ENCODE measurements at regions not wholly inside any gene's neighbourhood (a gene's known extent, or its start where the extent isn't known, plus 50 kb on each side); places are given as distances from the start of the nearest gene placed in this dataset.

DNA sequence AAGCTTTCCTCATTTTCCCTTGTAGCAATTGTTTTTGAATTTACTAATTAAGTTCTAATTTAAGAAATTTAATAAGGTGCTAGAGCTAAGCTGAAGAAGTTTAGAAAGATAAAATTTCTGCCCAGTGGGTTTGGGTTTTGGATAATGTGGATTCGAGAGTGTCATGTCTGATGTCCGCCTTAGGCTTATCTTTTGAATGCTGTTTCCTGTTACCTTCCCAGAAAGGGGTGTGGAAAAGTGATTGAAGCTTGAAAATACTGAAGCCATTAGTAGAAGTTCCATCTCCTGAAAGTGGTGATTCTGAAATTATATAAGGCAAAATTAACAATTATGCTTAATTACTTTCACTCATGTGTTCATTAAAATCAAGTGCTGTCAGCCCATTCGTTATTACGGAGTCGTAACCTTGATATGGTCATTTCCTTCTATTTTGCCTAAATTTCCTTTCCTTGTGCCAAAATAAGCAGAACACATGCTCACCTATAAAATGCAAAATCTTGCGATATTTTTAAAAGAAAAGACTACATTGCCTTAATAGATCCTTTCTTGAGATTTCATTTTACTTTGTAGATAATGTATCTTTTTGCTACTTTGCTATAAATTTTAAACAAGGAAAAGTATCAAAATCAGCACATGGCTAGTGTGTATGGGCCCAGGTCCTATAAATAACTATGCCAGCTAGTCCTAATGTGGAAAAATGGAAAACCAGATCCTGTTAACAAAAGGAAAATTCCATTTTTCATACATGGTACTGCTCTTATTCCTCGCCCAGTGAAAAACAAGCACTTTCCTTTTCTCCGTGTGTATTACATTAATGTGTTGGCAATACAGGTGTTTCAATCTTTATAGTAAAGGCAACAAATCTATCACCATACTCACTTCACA is 97.3 kb downstream of the ICOS start:
- Histone ChIP-seq H3K27me3 (ENCODE audit: control insufficient read depth, insufficient read depth, low read length) (no peaks in the 10 kb centered on the region), H3K9ac (ENCODE audit: insufficient read depth, low read length) (no peak overlapping the region), H4K20me1 (ENCODE audit: control insufficient read depth, extremely low read depth, insufficient read depth, low read length) (no peaks in the 10 kb centered on the region), H3K9me3 (ENCODE audit: control insufficient read depth, insufficient read depth, low read depth, low read length) (no peaks in the 10 kb centered on the region), H2AFZ (ENCODE audit: low read length) (no peak overlapping the region), H3K4me1 (ENCODE audit: control insufficient read depth, extremely low read depth, insufficient read depth, low read length) (no peaks in the 10 kb centered on the region), H3K79me2 (ENCODE audit: control insufficient read depth, insufficient read depth, low read length) (no peaks in the 10 kb centered on the region), H3K27ac (ENCODE audit: insufficient read depth, low read length) (no peak overlapping the region), H3K4me2 (ENCODE audit: extremely low read depth, insufficient read depth, low read length) (no peak overlapping the region), H3K36me3 (ENCODE audit: control insufficient read depth, insufficient read depth, low read length) (no peaks in the 10 kb centered on the region), H3K4me3 (replicated peaks in 1 of 4; ENCODE audit: control extremely low read depth in 1 of 4, insufficient read depth in 1 of 4, low read depth in 3 of 4, low read length in 4 of 4) (no peak overlapping the region)
- no peak for TF ChIP-seq EZH2 (IDR thresholded peaks at IDR 0.05; ENCODE audit: low read length, missing control alignments)
- TF ChIP-seq, protein P1, sequence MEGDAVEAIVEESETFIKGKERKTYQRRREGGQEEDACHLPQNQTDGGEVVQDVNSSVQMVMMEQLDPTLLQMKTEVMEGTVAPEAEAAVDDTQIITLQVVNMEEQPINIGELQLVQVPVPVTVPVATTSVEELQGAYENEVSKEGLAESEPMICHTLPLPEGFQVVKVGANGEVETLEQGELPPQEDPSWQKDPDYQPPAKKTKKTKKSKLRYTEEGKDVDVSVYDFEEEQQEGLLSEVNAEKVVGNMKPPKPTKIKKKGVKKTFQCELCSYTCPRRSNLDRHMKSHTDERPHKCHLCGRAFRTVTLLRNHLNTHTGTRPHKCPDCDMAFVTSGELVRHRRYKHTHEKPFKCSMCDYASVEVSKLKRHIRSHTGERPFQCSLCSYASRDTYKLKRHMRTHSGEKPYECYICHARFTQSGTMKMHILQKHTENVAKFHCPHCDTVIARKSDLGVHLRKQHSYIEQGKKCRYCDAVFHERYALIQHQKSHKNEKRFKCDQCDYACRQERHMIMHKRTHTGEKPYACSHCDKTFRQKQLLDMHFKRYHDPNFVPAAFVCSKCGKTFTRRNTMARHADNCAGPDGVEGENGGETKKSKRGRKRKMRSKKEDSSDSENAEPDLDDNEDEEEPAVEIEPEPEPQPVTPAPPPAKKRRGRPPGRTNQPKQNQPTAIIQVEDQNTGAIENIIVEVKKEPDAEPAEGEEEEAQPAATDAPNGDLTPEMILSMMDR (conservative IDR thresholded peaks at IDR 0.05 in 1 of 2, IDR thresholded peaks at IDR 0.05 in 1 of 2; ENCODE audit: low read depth in 1 of 2, low read length in 2 of 2) = no peak
- no peak for DNase-seq (ENCODE audit: low read depth in 2 of 2)

DNA sequence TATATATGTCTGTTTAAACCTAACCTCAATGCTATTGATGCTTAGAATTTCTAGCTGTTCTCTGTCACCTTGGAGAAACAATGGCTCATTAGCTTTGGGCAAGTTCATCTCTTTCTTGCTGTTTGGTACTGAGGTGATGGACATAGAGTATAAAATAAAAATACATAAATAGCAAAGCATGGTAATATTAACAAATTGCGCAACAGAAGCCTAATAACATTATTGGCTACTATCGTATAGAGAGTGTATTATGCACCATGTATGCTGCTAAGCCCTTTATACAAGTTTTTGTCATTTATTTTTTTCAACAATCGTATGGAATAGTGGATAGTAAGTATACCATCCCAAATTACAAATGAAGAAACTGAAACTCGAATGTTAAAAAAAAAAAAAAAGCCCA is 100.1 kb downstream of the ICOS start:
- Histone ChIP-seq H3K4me3 (replicated peaks in 1 of 4; ENCODE audit: control extremely low read depth in 1 of 4, insufficient read depth in 1 of 4, low read depth in 3 of 4, low read length in 4 of 4) (no peak overlapping the region), H3K9me3 (ENCODE audit: control insufficient read depth, insufficient read depth, low read depth, low read length) (no peaks in the 10 kb centered on the region), H3K27me3 (ENCODE audit: control insufficient read depth, insufficient read depth, low read length) (no peaks in the 10 kb centered on the region)

DNA sequence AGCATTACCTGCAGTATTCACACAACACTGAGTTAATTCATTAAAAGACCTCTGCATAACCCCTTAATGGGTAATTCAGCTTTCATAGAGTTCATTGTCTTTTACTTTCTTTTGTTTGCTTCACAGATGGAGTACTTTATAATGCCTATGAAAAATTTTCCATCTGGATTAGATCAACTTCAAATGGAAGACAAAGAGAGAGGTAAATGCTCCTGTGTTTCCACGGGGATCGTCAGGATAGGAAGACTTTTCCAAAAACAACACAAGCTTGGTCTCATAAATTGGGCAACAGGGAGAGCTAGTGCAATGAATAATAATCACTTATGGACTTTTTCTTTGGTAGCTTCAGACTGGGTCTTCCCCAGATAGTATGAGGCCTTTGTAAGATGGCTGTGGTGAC is 100.7 kb downstream of the ICOS start:
- no peaks in the 10 kb centered on the region for H3K9me3 ChIP-seq (ENCODE audit: control insufficient read depth, insufficient read depth, low read depth, low read length)
- no peak for TF ChIP-seq EZH2 (IDR thresholded peaks at IDR 0.05; ENCODE audit: low read length, missing control alignments)
- TF ChIP-seq, protein P1 (conservative IDR thresholded peaks at IDR 0.05 in 1 of 2, IDR thresholded peaks at IDR 0.05 in 1 of 2; ENCODE audit: low read depth in 1 of 2, low read length in 2 of 2) = no peak
- no peak overlapping the region for H3K9ac ChIP-seq (ENCODE audit: insufficient read depth, low read length)

More for the DNA sequence above, 100.1 kb downstream of the ICOS start:
- H2AFZ ChIP-seq (ENCODE audit: low read length) = no peak overlapping the region
- H3K9ac ChIP-seq (ENCODE audit: insufficient read depth, low read length) = no peak overlapping the region
- H3K79me2 ChIP-seq (ENCODE audit: control insufficient read depth, insufficient read depth, low read length) = no peaks in the 10 kb centered on the region
- DNase-seq (ENCODE audit: low read depth in 2 of 2) = no peak
- H3K36me3 ChIP-seq (ENCODE audit: control insufficient read depth, insufficient read depth, low read length) = no peaks in the 10 kb centered on the region
- H4K20me1 ChIP-seq (ENCODE audit: control insufficient read depth, extremely low read depth, insufficient read depth, low read length) = no peaks in the 10 kb centered on the region
- H3K27ac ChIP-seq (ENCODE audit: insufficient read depth, low read length) = no peak overlapping the region
- H3K4me2 ChIP-seq (ENCODE audit: extremely low read depth, insufficient read depth, low read length) = no peak overlapping the region
- no peaks in the 10 kb centered on the region for H3K4me1 ChIP-seq (ENCODE audit: control insufficient read depth, extremely low read depth, insufficient read depth, low read length)
- TF ChIP-seq, protein P1 (conservative IDR thresholded peaks at IDR 0.05 in 1 of 2, IDR thresholded peaks at IDR 0.05 in 1 of 2; ENCODE audit: low read depth in 1 of 2, low read length in 2 of 2) = no peak
- no peak for TF ChIP-seq EZH2 (IDR thresholded peaks at IDR 0.05; ENCODE audit: low read length, missing control alignments)

More for the DNA sequence above, 100.7 kb downstream of the ICOS start:
- Histone ChIP-seq H3K27me3 (ENCODE audit: control insufficient read depth, insufficient read depth, low read length) (no peaks in the 10 kb centered on the region), H3K79me2 (ENCODE audit: control insufficient read depth, insufficient read depth, low read length) (no peaks in the 10 kb centered on the region), H4K20me1 (ENCODE audit: control insufficient read depth, extremely low read depth, insufficient read depth, low read length) (no peaks in the 10 kb centered on the region), H2AFZ (ENCODE audit: low read length) (no peak overlapping the region), H3K4me2 (ENCODE audit: extremely low read depth, insufficient read depth, low read length) (no peak overlapping the region), H3K27ac (ENCODE audit: insufficient read depth, low read length) (no peak overlapping the region), H3K36me3 (ENCODE audit: control insufficient read depth, insufficient read depth, low read length) (no peaks in the 10 kb centered on the region), H3K4me1 (ENCODE audit: control insufficient read depth, extremely low read depth, insufficient read depth, low read length) (no peaks in the 10 kb centered on the region), H3K4me3 (replicated peaks in 1 of 4; ENCODE audit: control extremely low read depth in 1 of 4, insufficient read depth in 1 of 4, low read depth in 3 of 4, low read length in 4 of 4) (no peak overlapping the region)
- no peak for DNase-seq (ENCODE audit: low read depth in 2 of 2)
